Duodenal mucosa (tissue), 2 donors: ENCODE measurements at regions not wholly inside any gene's neighbourhood (a gene's known extent, or its start where the extent isn't known, plus 50 kb on each side); places are given as distances from the start of the nearest gene placed in this dataset.
"Not testable (repeated sequence)": the region's sequence is repeated elsewhere in the genome, so short reads cannot be mapped to it uniquely, and the experiment has no call there.

Source experiments
- H3K27ac ChIP-seq: one replicate; pipeline ENCODE4 v1.7.0; 2013; ENCODE audit warnings: low read depth, low read length
- H3K27me3 ChIP-seq, 2 donors: one replicate each; pipeline ENCODE4 v1.7.0; 2013; ENCODE audit warnings: low read length in 2 of 2, control low read depth in 1 of 2; ENCODE audit not compliant: insufficient read depth in 2 of 2, control insufficient read depth in 1 of 2
- H3K36me3 ChIP-seq, 2 donors: one replicate each; pipeline ENCODE4 v1.7.0; 2013; ENCODE audit warnings: low read length in 2 of 2, control low read depth in 1 of 2; ENCODE audit not compliant: insufficient read depth in 2 of 2, control insufficient read depth in 1 of 2
- H3K4me1 ChIP-seq, 2 donors: one replicate each; pipeline ENCODE4 v1.7.0; 2013; ENCODE audit warnings: low read length in 2 of 2, control low read depth in 1 of 2; ENCODE audit not compliant: insufficient read depth in 2 of 2, control insufficient read depth in 1 of 2
- H3K4me3 ChIP-seq, 2 donors: one replicate each; pipeline ENCODE4 v1.7.0; 2013; ENCODE audit warnings: low read length in 2 of 2, low read depth in 1 of 2
- H3K9ac ChIP-seq, 2 donors: one replicate each; pipeline ENCODE4 v1.7.0; 2013; ENCODE audit warnings: low read length in 2 of 2, low read depth in 1 of 2
- H3K9me3 ChIP-seq, 2 donors: one replicate each; pipeline ENCODE4 v1.7.0; 2013; ENCODE audit warnings: low read length in 2 of 2, control low read depth in 1 of 2; ENCODE audit not compliant: control insufficient read depth in 1 of 2

DNA sequence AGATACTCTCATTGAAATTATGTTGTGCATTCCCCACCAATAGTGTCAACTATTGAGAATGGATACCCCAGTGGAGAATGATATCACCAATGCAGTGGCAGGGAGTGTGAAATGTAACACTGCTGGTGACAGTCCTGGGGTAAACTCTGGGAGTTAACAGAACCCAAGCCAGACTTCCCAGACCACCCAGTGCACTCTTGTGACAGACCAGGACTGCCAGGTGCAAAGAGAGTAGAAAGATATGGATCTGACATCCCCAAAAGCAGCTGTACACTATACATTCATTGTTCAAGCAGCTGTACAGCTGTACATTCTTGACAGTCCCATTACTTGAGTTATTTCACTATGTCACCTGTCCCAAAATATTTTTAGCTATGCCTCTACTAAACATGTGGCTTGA lies 886.6 kb downstream of the DIAPH3 start:
- H3K36me3 ChIP-seq = no peaks in the 10 kb centered on the region
- H3K4me3 ChIP-seq = no peak overlapping the region
- H3K9ac ChIP-seq = no peak overlapping the region
- no peaks in the 10 kb centered on the region for H3K4me1 ChIP-seq
- H3K27ac ChIP-seq = no peak overlapping the region
- no peaks in the 10 kb centered on the region for H3K9me3 ChIP-seq
- no peaks in the 10 kb centered on the region for H3K27me3 ChIP-seq

DNA sequence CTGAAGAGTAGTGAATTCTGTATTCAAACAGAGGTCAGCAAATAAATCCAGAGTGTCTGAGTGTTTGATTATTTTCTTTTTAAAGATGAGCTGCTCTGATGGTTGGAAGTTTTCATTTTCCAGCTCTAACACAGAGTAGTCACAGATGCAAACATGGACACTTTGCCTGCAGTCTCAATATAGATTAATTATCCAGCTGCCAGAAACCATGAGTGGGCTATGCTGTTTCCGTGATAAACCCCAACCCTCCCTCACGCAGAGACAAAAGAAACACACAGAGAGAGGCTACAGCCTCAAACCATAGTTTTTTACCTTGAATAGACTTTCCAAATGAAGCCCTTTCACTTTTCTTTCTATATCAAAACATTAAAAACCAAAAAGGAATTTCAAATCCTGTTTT lies 884.7 kb downstream of the DIAPH3 start:
- Histone ChIP-seq H3K9me3 (no peaks in the 10 kb centered on the region), H3K4me3 (no peak overlapping the region)

DNA sequence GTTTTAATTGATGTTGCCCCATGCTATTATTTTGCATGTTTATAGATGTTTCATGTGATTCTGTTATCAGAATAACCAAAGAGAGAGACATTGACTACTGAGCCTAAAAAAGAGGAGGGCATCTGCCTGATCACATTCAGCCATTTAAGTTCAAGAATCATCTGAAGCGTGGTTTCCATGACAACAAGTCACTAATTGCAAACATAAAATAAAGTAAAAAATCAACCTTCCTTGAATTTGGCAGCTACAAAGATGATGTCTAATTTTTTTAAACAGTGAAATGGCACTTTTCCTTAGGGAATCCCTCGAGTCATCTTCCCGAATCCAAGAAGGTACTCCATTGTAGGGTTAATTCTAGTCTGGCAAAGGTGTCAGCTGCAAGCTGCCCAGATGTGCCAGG lies 884.2 kb downstream of the DIAPH3 start:
- no peaks in the 10 kb centered on the region for H3K4me1 ChIP-seq
- no peak overlapping the region for H3K4me3 ChIP-seq
- no peaks in the 10 kb centered on the region for H3K27me3 ChIP-seq
- no peaks in the 10 kb centered on the region for H3K36me3 ChIP-seq
- H3K9ac ChIP-seq = no peak overlapping the region
- H3K9me3 ChIP-seq = no peaks in the 10 kb centered on the region
- no peak overlapping the region for H3K27ac ChIP-seq

More for the DNA sequence above, 884.7 kb downstream of the DIAPH3 start:
- H3K27me3 ChIP-seq = no peaks in the 10 kb centered on the region
- H3K4me1 ChIP-seq = no peaks in the 10 kb centered on the region
- H3K27ac ChIP-seq = no peak overlapping the region
- H3K36me3 ChIP-seq = no peaks in the 10 kb centered on the region
- H3K9ac ChIP-seq = no peak overlapping the region

DNA sequence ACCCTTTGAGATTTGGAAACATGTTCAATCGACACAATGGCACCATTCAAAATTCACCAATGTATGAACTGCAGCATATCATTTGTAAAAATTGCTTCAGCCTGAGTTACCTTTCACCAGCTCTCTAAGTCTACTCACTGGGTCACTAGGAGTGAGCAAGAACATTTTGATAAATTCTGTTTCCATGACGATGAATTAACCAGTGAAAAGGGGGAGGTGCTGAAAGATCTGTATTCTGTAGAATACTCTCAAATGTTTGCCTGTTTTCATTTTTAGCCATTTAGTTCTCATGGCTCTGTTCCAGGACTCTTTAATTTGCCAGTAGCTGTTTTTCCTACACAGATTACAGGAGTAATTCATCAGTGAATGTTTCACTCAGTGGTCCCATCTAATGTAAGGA lies 883.4 kb downstream of the DIAPH3 start:
- H3K4me3 ChIP-seq = no peak overlapping the region
- no peaks in the 10 kb centered on the region for H3K36me3 ChIP-seq
- no peak overlapping the region for H3K27ac ChIP-seq
- H3K27me3 ChIP-seq = no peaks in the 10 kb centered on the region
- H3K9ac ChIP-seq = no peak overlapping the region
- no peaks in the 10 kb centered on the region for H3K9me3 ChIP-seq
- no peaks in the 10 kb centered on the region for H3K4me1 ChIP-seq

DNA sequence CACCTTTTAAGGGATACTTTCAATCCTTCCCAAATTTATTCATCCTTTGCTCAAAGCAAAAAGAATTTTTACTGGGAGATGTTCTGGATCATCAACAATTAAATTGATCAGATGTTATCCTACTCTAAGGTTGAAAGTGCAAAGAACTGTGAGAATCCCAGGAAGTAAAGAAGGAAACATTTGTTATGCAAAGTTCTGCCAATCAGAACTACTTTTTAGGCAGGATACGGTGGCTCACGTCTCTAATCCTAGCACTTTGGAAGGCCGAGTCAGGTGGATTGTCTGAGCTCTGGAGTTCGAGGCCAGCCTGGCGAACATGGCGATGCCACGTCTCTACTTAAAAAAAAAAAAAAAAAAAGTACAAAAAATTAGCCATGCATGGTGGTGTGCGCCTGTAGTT lies 882.3 kb downstream of the DIAPH3 start:
- no peak overlapping the region for H3K27ac ChIP-seq
- H3K36me3 ChIP-seq = no peaks in the 10 kb centered on the region
- H3K9me3 ChIP-seq = no peaks in the 10 kb centered on the region
- H3K4me1 ChIP-seq = no peaks in the 10 kb centered on the region
- no peak overlapping the region for H3K4me3 ChIP-seq
- H3K27me3 ChIP-seq = no peaks in the 10 kb centered on the region
- no peak overlapping the region for H3K9ac ChIP-seq

DNA sequence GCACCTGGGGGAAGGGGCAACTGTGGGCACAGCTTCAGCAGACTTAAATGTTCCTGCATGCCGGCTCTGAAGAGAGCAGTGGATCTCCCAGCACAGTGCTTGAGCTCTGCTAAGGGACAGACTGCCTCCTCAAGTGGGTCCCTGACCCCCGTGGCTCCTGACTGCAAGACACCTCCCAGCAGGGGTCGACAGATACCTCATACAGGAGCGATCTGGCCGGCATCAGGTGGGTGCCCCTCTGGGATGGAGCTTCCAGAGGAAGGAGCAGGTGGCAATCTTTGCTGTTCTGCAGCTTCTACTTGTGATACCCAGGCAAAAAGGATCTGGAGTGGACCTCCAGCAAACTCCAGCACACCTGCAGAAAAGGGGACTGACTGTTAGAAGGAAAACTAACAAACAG lies 871.5 kb downstream of the DIAPH3 start:
- not testable (repeated sequence) for H3K27ac ChIP-seq, H3K4me3 ChIP-seq, H3K9ac ChIP-seq, H3K36me3 ChIP-seq, H3K4me1 ChIP-seq, H3K9me3 ChIP-seq, H3K27me3 ChIP-seq

DNA sequence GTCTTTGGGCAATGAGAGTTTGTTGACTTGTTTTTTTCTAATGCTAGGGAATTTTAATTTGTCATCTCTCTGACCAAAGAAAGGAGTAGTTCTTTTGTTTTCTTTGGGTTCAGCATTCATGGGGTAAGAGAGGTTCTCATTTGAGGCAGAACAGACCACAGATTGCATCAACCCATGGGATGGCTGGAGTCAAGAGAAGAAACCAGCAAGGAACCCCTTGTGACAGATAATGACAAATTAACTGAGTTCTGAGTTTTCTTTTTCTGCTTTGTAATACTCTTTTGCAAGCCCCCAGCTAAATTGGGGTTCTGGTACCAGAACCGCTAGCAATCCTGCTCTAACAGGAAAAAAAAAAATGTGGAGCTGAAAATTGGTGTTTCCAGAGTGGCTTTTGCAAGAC lies 864.1 kb downstream of the DIAPH3 start:
- no peaks in the 10 kb centered on the region for H3K9me3 ChIP-seq
- H3K27me3 ChIP-seq = no peaks in the 10 kb centered on the region
- H3K4me3 ChIP-seq = no peak overlapping the region
- H3K36me3 ChIP-seq = no peaks in the 10 kb centered on the region
- no peaks in the 10 kb centered on the region for H3K4me1 ChIP-seq
- H3K27ac ChIP-seq = no peak overlapping the region
- H3K9ac ChIP-seq = no peak overlapping the region

DNA sequence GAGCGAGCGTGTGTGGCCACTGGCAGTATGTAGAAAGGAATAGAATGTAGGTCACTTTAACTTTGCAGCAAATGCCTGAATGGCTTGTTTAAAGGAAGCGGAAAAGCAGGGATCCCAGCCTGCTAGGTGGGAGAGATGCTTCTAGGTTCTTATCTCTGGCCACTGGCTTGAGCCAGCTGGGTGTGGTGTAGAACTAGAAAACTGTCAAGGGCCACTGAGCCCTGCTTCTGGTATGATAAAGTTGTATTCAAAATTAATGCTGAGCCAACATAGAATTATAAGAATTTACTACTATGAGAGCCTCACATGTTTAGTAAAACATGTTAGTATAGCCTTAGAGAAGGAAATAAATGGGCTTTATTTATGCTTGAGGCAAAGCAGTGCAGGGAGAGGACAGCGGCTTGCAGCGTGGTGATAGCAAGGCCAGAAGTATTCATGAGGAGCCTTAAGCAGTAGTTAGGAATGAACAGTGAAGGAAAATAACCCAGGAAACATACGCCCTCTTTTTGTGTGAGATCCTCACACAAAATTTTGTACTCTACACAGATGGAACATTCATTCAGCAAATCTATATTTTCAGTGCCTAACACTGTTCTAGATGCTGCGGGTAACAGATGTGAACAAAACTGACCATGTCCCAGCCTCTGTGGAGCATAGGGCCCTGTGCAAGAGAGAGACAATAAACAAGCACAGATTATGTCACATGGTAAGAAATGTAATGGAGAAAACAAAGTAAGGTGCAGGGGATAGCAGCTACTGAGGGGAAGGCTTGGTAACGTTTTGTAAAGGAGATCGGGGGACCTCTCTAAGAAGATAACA lies 863.2 kb downstream of the DIAPH3 start:
- no peak overlapping the region for H3K4me3 ChIP-seq
- no peak overlapping the region for H3K9ac ChIP-seq
- H3K4me1 ChIP-seq = no peaks in the 10 kb centered on the region
- no peaks in the 10 kb centered on the region for H3K36me3 ChIP-seq
- H3K9me3 ChIP-seq = no peaks in the 10 kb centered on the region
- no peaks in the 10 kb centered on the region for H3K27me3 ChIP-seq
- no peak overlapping the region for H3K27ac ChIP-seq

DNA sequence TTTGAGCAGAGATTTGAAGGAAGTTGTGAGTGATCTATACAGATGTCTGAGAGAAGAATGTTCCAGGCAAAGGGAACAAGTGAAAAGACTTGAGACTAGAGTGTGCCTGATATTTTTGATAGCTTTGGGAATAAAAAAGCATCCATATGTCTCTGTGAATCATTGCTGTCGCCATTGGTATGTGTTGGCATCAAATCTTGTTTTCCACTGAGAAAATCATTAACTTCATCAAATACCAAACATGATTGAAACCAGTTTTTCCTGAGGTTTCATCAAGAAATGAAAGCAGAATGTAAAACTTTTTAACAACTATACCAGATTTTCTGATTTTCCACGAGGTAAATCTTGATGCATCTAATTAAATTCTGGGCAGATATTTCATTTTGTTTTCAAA lies 862.6 kb downstream of the DIAPH3 start:
- Histone ChIP-seq H3K27ac (no peak overlapping the region), H3K4me1 (no peaks in the 10 kb centered on the region), H3K9me3 (no peaks in the 10 kb centered on the region), H3K36me3 (no peaks in the 10 kb centered on the region), H3K27me3 (no peaks in the 10 kb centered on the region), H3K4me3 (no peak overlapping the region), H3K9ac (no peak overlapping the region)

DNA sequence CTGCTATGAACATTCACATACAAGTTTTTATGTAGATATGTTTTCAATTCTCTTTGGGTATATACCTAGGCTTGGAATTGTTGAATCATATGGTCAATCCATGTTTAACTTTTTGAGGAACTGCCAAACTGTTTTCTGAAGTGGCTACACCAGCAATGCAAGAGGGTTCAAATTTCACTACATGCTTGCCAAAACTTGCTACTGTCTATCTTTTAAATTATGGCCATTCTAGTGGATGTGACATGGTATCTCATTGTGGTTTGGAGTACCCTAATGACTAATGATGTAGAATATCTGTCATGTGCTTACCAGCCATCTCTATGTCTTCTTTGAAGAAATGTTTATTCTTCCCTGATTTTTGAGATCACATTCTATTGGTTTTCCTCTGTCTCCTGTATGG lies 860.3 kb downstream of the DIAPH3 start:
- Histone ChIP-seq H3K27ac (no peak overlapping the region), H3K27me3 (no peaks in the 10 kb centered on the region), H3K4me3 (no peak overlapping the region), H3K4me1 (no peaks in the 10 kb centered on the region), H3K9me3 (no peaks in the 10 kb centered on the region), H3K9ac (no peak overlapping the region), H3K36me3 (no peaks in the 10 kb centered on the region)

DNA sequence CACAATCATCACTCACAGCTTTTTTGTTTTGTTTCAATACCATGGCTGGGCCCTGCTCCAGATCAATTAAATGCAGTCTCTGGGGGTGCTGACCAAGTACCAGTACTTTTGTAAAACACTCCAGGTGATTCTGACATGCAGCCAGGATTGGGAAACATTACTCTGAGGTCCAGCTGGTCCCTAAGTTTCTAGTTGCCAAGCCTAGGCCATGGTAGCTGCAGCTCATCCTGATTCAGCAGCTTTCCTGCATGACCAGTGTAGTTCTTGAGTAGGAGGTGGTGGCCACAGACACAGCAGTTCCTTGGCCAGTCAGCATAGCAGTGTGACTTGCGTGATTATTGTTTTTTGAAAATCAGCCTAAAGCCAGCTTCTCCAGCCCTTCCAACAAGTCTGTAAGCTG lies 859.1 kb downstream of the DIAPH3 start:
- no peak overlapping the region for H3K9ac ChIP-seq
- H3K9me3 ChIP-seq = no peaks in the 10 kb centered on the region
- H3K27ac ChIP-seq = no peak overlapping the region
- no peaks in the 10 kb centered on the region for H3K36me3 ChIP-seq
- H3K27me3 ChIP-seq = no peaks in the 10 kb centered on the region
- no peaks in the 10 kb centered on the region for H3K4me1 ChIP-seq
- H3K4me3 ChIP-seq = no peak overlapping the region
